HEK293 (cell line): ENCODE measurements at regions not wholly inside any gene's neighbourhood (a gene's known extent, or its start where the extent isn't known, plus 50 kb on each side); places are given as distances from the start of the nearest gene placed in this dataset.

ENCODE experiments used
- CTCF ChIA-PET: fragments of 350-600 bp; formaldehyde crosslinking; extraction: SDS; loops from one replicate; lab custom pipeline; 2021; ENCODE audit warnings: antibody characterized with exemption; lab: Yijun Ruan, JAX
- POLR2A ChIA-PET: fragments of 300-600 bp; formaldehyde crosslinking; extraction: SDS; loops from one replicate; lab custom pipeline; 2020; ENCODE audit warnings: antibody characterized with exemption, inconsistent platforms; lab: Yijun Ruan, JAX
- H3K27ac ChIP-seq: fragments of 200-500 bp; sonication (Bioruptor generic); 2 replicates; pipeline ENCODE4 v1.5.1; 2014; ENCODE audit warnings: low read depth, low read length, control low read depth, inconsistent platforms; ENCODE audit errors: extremely low read depth
- H3K36me3 ChIP-seq, 2 experiments: fragments of 200-500 bp in 1 of 2; sonication (Bioruptor generic) in 1 of 2; 1 replicate in 1 of 2; 2 replicates in 1 of 2; pipeline ENCODE4 v1.5.1; 2014 to 2017; ENCODE audit warnings: inconsistent platforms in 2 of 2, low read length in 2 of 2; ENCODE audit not compliant: control insufficient read depth in 2 of 2, insufficient read depth in 1 of 2
- H3K4me1 ChIP-seq: fragments of 200-500 bp; sonication (Bioruptor generic); 2 replicates; pipeline ENCODE4 v1.5.1; 2014; ENCODE audit warnings: mild to moderate bottlenecking, low read length, inconsistent platforms; ENCODE audit not compliant: control insufficient read depth, insufficient read depth
- H3K4me3 ChIP-seq: 2 replicates; pipeline ENCODE4 v1.5.1; 2011; ENCODE audit warnings: low read depth, mild to moderate bottlenecking, control low read depth, low read length, moderate library complexity
- H3K9me3 ChIP-seq: fragments of 200-500 bp; sonication (Bioruptor generic); 2 replicates; pipeline ENCODE4 v1.5.1; 2014; ENCODE audit warnings: low read depth, low read length, inconsistent platforms; ENCODE audit not compliant: control insufficient read depth, insufficient read depth
- BCL11B ChIP-seq: fragments of 450-650 bp; formaldehyde crosslinking; IDR thresholded peaks from 2 replicates; pipeline ENCODE4 v1.5.1; 2016; ENCODE audit warnings: low read depth, missing biosample characterization, missing genetic modification characterization
- SETDB1 ChIP-seq: IDR thresholded peaks from one replicate; pipeline ENCODE4 v1.6.1; 2017; ENCODE audit warnings: mild to moderate bottlenecking, low read length, moderate library complexity, mixed read lengths; ENCODE audit not compliant: insufficient read length
- TRIM28 ChIP-seq: IDR thresholded peaks from 2 replicates; pipeline ENCODE4 v1.6.1; 2011; ENCODE audit warnings: low read length, control low read depth, borderline replicate concordance
- ZBTB7A ChIP-seq: fragments of 450-650 bp; formaldehyde crosslinking; IDR thresholded peaks from 2 replicates; pipeline ENCODE4 v1.5.1; 2016; ENCODE audit warnings: low read depth, missing biosample characterization, missing genetic modification characterization
- ZNF239 ChIP-seq: fragments of 450-650 bp; formaldehyde crosslinking; IDR thresholded peaks from 2 replicates; pipeline ENCODE4 v1.5.1; 2016; ENCODE audit warnings: missing biosample characterization, missing genetic modification characterization
- ZNF24 ChIP-seq: fragments of 450-650 bp; formaldehyde crosslinking; IDR thresholded peaks from 2 replicates; pipeline ENCODE4 v1.5.1; 2016; ENCODE audit warnings: missing biosample characterization, missing genetic modification characterization
- ZNF302 ChIP-seq: fragments of 450-650 bp; formaldehyde crosslinking; IDR thresholded peaks from 2 replicates; pipeline ENCODE4 v1.5.1; 2016; ENCODE audit warnings: missing biosample characterization, missing genetic modification characterization, low read depth
- ZNF324 ChIP-seq: fragments of 450-650 bp; formaldehyde crosslinking; IDR thresholded peaks from 2 replicates; pipeline ENCODE4 v1.5.1; 2016; ENCODE audit warnings: missing biosample characterization, missing genetic modification characterization
- ZNF37A ChIP-seq: fragments of 450-650 bp; IDR thresholded peaks from 2 replicates; pipeline ENCODE4 v1.5.1; 2018; ENCODE audit warnings: missing biosample characterization, missing genetic modification characterization
- ZNF529 ChIP-seq: fragments of 450-650 bp; formaldehyde crosslinking; IDR thresholded peaks from 2 replicates; pipeline ENCODE4 v1.5.1; 2017; ENCODE audit warnings: missing genetic modification characterization, missing biosample characterization; ENCODE audit not compliant: insufficient replicate concordance
- ZNF530 ChIP-seq: fragments of 450-650 bp; formaldehyde crosslinking; IDR thresholded peaks from 2 replicates; pipeline ENCODE4 v1.5.1; 2016; ENCODE audit warnings: low read depth, missing biosample characterization, missing genetic modification characterization
- ZNF623 ChIP-seq: fragments of 450-650 bp; formaldehyde crosslinking; IDR thresholded peaks from 2 replicates; pipeline ENCODE4 v1.5.1; 2016; ENCODE audit warnings: missing biosample characterization, missing genetic modification characterization
- TF ChIP-seq, protein P1 (sequence below): fragments of 450-650 bp; formaldehyde crosslinking; IDR thresholded peaks from 2 replicates; pipeline ENCODE4 v1.5.1; 2016; ENCODE audit warnings: missing biosample characterization, missing genetic modification characterization, borderline replicate concordance
- TF ChIP-seq, protein P2 (sequence below): fragments of 450-650 bp; formaldehyde crosslinking; IDR thresholded peaks from 2 replicates; pipeline ENCODE4 v1.5.1; 2017; ENCODE audit warnings: missing biosample characterization, missing genetic modification characterization
- TF ChIP-seq, protein P3 (sequence below): fragments of 450-650 bp; formaldehyde crosslinking; IDR thresholded peaks from 2 replicates; pipeline ENCODE4 v1.5.1; 2016; ENCODE audit warnings: missing biosample characterization, missing genetic modification characterization
- TF ChIP-seq, protein P4 (sequence below): fragments of 450-650 bp; formaldehyde crosslinking; IDR thresholded peaks from 2 replicates; pipeline ENCODE4 v1.5.1; 2016; ENCODE audit warnings: missing biosample characterization, missing genetic modification characterization
- TF ChIP-seq, protein P5 (sequence below): fragments of 450-650 bp; formaldehyde crosslinking; IDR thresholded peaks from 2 replicates; pipeline ENCODE4 v1.5.1; 2016; ENCODE audit warnings: missing biosample characterization, missing genetic modification characterization

DNA sequence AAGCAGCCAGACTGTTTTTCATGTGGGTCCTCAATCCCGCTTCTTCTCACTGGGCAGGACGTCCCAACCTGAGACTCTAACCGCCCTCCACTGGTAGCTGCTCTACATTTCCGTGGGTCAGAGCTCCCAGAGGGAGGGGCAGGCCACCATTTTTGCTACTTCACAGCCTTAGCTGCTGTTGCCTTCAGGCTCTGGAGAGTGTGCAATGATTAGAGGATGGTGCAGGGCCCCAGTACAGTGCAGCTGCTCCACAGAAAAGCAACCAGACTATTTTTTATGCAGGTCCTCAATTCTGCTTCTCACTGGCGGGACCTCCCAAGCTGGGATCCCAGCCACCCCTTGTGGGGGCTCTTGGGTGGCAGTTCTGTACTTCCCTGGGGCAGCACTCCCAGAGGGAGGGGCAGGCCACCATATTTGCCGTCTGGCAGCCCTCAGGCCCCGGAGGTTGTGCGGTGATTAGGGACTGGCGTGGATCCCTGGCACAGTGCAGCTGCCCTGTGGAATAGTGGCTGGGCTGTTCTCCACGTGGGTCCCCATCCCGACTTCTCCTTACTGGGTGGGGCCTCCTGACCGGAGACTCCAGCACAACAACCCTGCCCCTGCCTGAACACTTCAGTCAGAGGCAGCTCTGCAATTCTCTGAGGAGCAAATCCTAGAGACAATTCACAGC is 647.6 kb upstream of the PKN2 start (continued):
- TF ChIP-seq, protein P1, sequence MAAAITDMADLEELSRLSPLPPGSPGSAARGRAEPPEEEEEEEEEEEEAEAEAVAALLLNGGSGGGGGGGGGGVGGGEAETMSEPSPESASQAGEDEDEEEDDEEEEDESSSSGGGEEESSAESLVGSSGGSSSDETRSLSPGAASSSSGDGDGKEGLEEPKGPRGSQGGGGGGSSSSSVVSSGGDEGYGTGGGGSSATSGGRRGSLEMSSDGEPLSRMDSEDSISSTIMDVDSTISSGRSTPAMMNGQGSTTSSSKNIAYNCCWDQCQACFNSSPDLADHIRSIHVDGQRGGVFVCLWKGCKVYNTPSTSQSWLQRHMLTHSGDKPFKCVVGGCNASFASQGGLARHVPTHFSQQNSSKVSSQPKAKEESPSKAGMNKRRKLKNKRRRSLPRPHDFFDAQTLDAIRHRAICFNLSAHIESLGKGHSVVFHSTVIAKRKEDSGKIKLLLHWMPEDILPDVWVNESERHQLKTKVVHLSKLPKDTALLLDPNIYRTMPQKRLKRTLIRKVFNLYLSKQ (tag by site-specific recombination), result no peak
- TF ChIP-seq ZNF239 (tag by site-specific recombination) (no peak), ZNF24 (tag by site-specific recombination) (no peak), ZNF324 (no peak), ZNF623 (tag by site-specific recombination) (no peak)
- TF ChIP-seq, protein P2, sequence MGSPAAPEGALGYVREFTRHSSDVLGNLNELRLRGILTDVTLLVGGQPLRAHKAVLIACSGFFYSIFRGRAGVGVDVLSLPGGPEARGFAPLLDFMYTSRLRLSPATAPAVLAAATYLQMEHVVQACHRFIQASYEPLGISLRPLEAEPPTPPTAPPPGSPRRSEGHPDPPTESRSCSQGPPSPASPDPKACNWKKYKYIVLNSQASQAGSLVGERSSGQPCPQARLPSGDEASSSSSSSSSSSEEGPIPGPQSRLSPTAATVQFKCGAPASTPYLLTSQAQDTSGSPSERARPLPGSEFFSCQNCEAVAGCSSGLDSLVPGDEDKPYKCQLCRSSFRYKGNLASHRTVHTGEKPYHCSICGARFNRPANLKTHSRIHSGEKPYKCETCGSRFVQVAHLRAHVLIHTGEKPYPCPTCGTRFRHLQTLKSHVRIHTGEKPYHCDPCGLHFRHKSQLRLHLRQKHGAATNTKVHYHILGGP (tag by site-specific recombination), result no peak
- TF ChIP-seq, protein P3, sequence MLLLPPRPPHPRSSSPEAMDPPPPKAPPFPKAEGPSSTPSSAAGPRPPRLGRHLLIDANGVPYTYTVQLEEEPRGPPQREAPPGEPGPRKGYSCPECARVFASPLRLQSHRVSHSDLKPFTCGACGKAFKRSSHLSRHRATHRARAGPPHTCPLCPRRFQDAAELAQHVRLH (tag by site-specific recombination), result no peak

DNA sequence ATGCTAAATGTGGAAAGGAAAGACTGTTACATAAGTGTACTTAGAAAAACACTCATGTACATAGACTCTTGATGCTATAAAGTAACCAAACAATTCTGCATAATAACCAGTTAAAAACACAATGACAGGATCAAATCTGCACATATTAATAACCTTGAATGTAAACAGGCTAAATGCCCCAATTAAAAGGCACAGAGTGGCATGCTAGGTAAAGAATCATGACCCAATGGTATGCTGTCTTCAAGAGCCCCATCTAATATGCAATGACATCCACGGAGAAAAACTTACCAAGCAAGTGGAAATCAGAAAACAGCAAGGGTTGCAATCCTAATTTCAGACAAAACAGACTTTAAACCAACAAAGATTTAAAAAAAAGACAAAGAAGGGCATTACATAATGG is 644.8 kb upstream of the PKN2 start:
- H3K36me3 ChIP-seq, result no peaks in the 10 kb centered on the region
- ChIA-PET POLR2A (no interaction called here), CTCF (interaction anchor here (0.7 kb wide), 1 partner anchor 1802 kb away, joined by 4 read pairs; no protein-coding TSS in a partner anchor)
- no peaks in the 10 kb centered on the region for H3K9me3 ChIP-seq
- no peak overlapping the region for H3K4me3 ChIP-seq
- no peaks in the 10 kb centered on the region for H3K4me1 ChIP-seq
- TF ChIP-seq SETDB1 (peak; percentile 72), BCL11B (tag by site-specific recombination) (no peak), ZNF529 (tag by site-specific recombination) (peak; percentile 68), TRIM28 (0 out of 2 replicates have a peak, but pooled peaks have one; percentile 38)
- no peak overlapping the region for H3K27ac ChIP-seq

DNA sequence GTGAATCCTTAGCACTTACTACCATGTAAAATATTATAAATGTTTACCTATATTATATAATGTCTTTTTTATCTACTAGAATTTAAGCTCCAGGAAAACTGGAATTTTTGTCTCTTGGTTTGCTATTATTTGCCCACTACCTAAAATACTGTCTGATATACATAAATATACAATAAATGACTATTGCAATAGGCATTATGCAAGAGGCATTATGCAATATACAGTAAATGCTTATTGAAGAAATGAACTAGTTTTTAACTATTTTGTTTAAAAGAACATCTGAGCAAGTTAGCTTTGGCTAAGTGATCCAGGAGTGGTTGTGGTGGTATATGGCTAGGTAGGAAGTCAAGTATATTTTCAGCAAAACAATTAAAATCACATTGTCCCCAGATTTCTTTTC is 640.2 kb upstream of the PKN2 start:
- POLR2A ChIA-PET, result no interaction called here
- no peaks in the 10 kb centered on the region for H3K36me3 ChIP-seq
- H3K9me3 ChIP-seq, result no peaks in the 10 kb centered on the region
- H3K4me1 ChIP-seq, result no peaks in the 10 kb centered on the region
- CTCF ChIA-PET, result no interaction called here
- H3K4me3 ChIP-seq, result no peak overlapping the region
- H3K27ac ChIP-seq, result no peak overlapping the region
- no peak for TF ChIP-seq ZNF37A (tag by site-specific recombination)
- TF ChIP-seq ZNF302 (tag by site-specific recombination), result no peak
- TF ChIP-seq, protein P4, sequence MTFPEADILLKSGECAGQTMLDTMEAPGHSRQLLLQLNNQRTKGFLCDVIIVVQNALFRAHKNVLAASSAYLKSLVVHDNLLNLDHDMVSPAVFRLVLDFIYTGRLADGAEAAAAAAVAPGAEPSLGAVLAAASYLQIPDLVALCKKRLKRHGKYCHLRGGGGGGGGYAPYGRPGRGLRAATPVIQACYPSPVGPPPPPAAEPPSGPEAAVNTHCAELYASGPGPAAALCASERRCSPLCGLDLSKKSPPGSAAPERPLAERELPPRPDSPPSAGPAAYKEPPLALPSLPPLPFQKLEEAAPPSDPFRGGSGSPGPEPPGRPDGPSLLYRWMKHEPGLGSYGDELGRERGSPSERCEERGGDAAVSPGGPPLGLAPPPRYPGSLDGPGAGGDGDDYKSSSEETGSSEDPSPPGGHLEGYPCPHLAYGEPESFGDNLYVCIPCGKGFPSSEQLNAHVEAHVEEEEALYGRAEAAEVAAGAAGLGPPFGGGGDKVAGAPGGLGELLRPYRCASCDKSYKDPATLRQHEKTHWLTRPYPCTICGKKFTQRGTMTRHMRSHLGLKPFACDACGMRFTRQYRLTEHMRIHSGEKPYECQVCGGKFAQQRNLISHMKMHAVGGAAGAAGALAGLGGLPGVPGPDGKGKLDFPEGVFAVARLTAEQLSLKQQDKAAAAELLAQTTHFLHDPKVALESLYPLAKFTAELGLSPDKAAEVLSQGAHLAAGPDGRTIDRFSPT, result no peak
- TF ChIP-seq ZNF530 (tag by site-specific recombination), result no peak
- no peak for TF ChIP-seq ZBTB7A
- TF ChIP-seq, protein P5, sequence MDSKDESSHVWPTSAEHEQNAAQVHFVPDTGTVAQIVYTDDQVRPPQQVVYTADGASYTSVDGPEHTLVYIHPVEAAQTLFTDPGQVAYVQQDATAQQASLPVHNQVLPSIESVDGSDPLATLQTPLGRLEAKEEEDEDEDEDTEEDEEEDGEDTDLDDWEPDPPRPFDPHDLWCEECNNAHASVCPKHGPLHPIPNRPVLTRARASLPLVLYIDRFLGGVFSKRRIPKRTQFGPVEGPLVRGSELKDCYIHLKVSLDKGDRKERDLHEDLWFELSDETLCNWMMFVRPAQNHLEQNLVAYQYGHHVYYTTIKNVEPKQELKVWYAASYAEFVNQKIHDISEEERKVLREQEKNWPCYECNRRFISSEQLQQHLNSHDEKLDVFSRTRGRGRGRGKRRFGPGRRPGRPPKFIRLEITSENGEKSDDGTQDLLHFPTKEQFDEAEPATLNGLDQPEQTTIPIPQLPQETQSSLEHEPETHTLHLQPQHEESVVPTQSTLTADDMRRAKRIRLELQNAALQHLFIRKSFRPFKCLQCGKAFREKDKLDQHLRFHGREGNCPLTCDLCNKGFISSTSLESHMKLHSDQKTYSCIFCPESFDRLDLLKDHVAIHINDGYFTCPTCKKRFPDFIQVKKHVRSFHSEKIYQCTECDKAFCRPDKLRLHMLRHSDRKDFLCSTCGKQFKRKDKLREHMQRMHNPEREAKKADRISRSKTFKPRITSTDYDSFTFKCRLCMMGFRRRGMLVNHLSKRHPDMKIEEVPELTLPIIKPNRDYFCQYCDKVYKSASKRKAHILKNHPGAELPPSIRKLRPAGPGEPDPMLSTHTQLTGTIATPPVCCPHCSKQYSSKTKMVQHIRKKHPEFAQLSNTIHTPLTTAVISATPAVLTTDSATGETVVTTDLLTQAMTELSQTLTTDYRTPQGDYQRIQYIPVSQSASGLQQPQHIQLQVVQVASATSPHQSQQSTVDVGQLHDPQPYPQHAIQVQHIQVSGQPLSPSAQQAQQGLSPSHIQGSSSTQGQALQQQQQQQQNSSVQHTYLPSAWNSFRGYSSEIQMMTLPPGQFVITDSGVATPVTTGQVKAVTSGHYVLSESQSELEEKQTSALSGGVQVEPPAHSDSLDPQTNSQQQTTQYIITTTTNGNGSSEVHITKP (tag by site-specific recombination), result no peak
